ENCODE measurements at regions not wholly inside any gene's neighbourhood (a gene's known extent, or its start where the extent isn't known, plus 50 kb on each side); places are given as distances from the start of the nearest gene placed in this dataset.
A peak's percentile ranks its signal among the peaks of the same experiment; 100 is the strongest.

DNA sequence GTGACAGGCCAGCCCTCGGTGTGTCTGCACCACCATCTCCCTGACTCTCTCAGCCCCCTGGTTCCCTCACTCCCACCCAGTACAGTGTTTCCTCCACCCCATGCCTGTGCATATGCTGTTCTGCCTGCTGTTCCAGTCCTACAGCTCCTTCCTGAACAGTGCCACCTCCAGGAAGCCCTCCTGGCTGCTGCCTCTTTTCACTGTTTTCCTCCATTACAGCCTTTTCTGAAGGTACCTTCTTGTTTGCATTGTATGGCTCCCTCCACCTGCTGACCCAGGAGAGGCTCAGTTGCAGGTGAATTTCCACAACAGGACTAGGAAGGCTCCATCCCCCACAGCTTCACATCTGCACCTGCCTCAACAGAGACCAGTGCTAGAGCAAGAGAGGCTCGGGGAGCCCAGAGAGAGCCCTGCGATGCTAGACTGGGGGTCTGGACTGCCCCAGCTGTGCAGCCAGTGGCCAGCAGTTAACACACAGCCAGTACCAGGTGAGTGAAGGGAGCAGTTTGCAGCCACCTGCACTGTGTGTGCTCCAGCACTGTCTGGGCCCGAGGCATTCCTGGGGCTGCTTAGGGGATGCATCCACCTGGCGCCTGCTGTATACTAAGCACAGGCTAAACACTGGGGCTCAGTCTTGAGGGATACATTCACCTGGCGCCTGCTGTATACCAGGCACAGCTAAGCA lies 92.0 kb downstream of the ADRA2C start:
- Histone ChIP-seq H3K4me1 (ENCODE audit: control insufficient read depth, insufficient read depth, low read length) (no peaks in the 10 kb centered on the region), H3K9me3 (replicated peaks; ENCODE audit: control insufficient read depth, insufficient read depth, low read length) (no peaks in the 10 kb centered on the region), H3K27ac (ENCODE audit: control insufficient read depth, insufficient read depth) (no peak overlapping the region), H3K4me2 (ENCODE audit: control insufficient read depth, insufficient read depth) (no peak overlapping the region), H4K20me1 (ENCODE audit: control insufficient read depth, insufficient read depth) (no peaks in the 10 kb centered on the region), H3K36me3 (ENCODE audit: control insufficient read depth in 2 of 2, insufficient read depth in 2 of 2, low read length in 1 of 2) (no peaks in the 10 kb centered on the region), H2AFZ (ENCODE audit: control insufficient read depth, low read depth, low read length) (no peak overlapping the region), H3K9ac (ENCODE audit: control insufficient read depth, insufficient read depth, low read length) (no peak overlapping the region), H3K27me3 (replicated peaks in 1 of 2; ENCODE audit: control insufficient read depth in 2 of 2, insufficient read depth in 2 of 2, low read length in 1 of 2) (no peaks in the 10 kb centered on the region; a peak in 2 of 4 replicates), H3K4me3 (no peak overlapping the region), H3K79me2 (ENCODE audit: control insufficient read depth, insufficient read depth, low read length) (no peaks in the 10 kb centered on the region)
- no peak for TF ChIP-seq ZNF217 (IDR thresholded peaks at IDR 0.05)
- no peak for TF ChIP-seq LARP7 (IDR thresholded peaks at IDR 0.05)
- TF ChIP-seq NR2C1 (IDR thresholded peaks at IDR 0.05): no peak
- no peak for TF ChIP-seq NR2C2 (IDR thresholded peaks at IDR 0.05; ENCODE audit: borderline replicate concordance, control insufficient read depth, insufficient read length, low read depth)
- ChIA-PET POLR2A (no interaction called here), SMC1A (ENCODE audit: uncharacterized antibody, unreplicated experiment) (no interaction called here), RAD21 (ENCODE audit: unreplicated experiment) (no interaction called here), CTCF (no interaction called here)
- BruUV-seq (replicated peaks): no TSS peak
- DNase-seq (ENCODE audit: low read depth, low spot score) (no peak), FAIRE-seq (no peak), ATAC-seq (peak; percentile 34)
- intact Hi-C loops (cut with micrococcal nuclease; ENCODE audit: unreplicated experiment): no loop called here
- in situ Hi-C loops (cut with MboI): no loop called here
- WGBS (ENCODE audit: insufficient coverage, insufficient replicate concordance, low lambda C conversion rate, missing lambda C conversion rate): 35% methylated on average over 6 of the region's 6 CpGs

DNA sequence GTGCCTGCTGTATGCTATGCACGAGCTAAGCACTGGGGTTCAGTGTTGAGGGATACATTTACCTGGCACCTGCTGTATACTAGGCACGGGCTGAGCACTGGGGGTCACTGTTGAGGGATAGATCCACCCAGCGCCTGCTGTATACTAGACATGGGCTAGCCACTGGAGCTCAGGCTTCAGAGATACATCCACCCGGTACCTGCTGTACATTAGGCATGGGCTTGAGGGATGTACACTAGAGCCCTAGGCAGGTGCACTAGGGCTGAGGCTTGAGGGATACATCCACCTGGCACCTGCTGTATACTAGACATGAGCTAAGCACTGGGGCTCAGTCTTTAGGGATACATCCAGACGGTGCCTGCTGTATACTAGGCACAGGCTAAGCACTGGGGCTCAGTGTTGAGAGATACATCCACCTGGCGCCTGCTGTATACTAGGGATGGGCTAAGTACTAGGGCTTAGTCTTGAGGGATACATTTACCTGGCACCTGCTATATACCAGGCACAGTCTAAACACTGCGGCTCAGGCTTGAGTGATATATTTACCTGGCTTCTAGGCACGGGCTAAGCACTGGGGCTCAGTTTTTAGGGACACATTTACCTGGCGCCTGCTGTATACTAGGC lies 92.7 kb downstream of the ADRA2C start:
- ChIA-PET POLR2A (no interaction called here), CTCF (no interaction called here), RAD21 (ENCODE audit: unreplicated experiment) (no interaction called here), SMC1A (ENCODE audit: uncharacterized antibody, unreplicated experiment) (no interaction called here)
- no peak overlapping the region for H3K4me2 ChIP-seq (ENCODE audit: control insufficient read depth, insufficient read depth)
- no peaks in the 10 kb centered on the region; a peak in 2 of 4 replicates for H3K27me3 ChIP-seq (replicated peaks in 1 of 2; ENCODE audit: control insufficient read depth in 2 of 2, insufficient read depth in 2 of 2, low read length in 1 of 2)
- intact Hi-C loops (cut with micrococcal nuclease; ENCODE audit: unreplicated experiment): no loop called here
- ATAC-seq (no peak), FAIRE-seq (no peak), DNase-seq (ENCODE audit: low read depth, low spot score) (no peak)
- H3K79me2 ChIP-seq (ENCODE audit: control insufficient read depth, insufficient read depth, low read length): no peaks in the 10 kb centered on the region
- no peaks in the 10 kb centered on the region for H3K36me3 ChIP-seq (ENCODE audit: control insufficient read depth in 2 of 2, insufficient read depth in 2 of 2, low read length in 1 of 2)
- WGBS (ENCODE audit: insufficient coverage, insufficient replicate concordance, low lambda C conversion rate, missing lambda C conversion rate): 36% methylated on average over 9 of the region's 9 CpGs
- H2AFZ ChIP-seq (ENCODE audit: control insufficient read depth, low read depth, low read length): no peak overlapping the region
- no peak overlapping the region for H3K27ac ChIP-seq (ENCODE audit: control insufficient read depth, insufficient read depth)
- no peaks in the 10 kb centered on the region for H3K4me1 ChIP-seq (ENCODE audit: control insufficient read depth, insufficient read depth, low read length)
- in situ Hi-C loops (cut with MboI): no loop called here
- no peaks in the 10 kb centered on the region for H3K9me3 ChIP-seq (replicated peaks; ENCODE audit: control insufficient read depth, insufficient read depth, low read length)
- H3K4me3 ChIP-seq: no peak overlapping the region
- BruUV-seq (replicated peaks): no TSS peak
- no peaks in the 10 kb centered on the region for H4K20me1 ChIP-seq (ENCODE audit: control insufficient read depth, insufficient read depth)
- H3K9ac ChIP-seq (ENCODE audit: control insufficient read depth, insufficient read depth, low read length): no peak overlapping the region
- TF ChIP-seq WRNIP1 (IDR thresholded peaks at IDR 0.05; ENCODE audit: borderline replicate concordance, low read depth, low read length) (no peak), MYC (IDR thresholded peaks at IDR 0.05; ENCODE audit: insufficient read depth, insufficient read length, insufficient replicate concordance, low read length, severe bottlenecking) (no peak), KDM1A (IDR thresholded peaks at IDR 0.05; ENCODE audit: borderline replicate concordance) (no peak), ASH2L (IDR thresholded peaks at IDR 0.05; ENCODE audit: borderline replicate concordance, low read depth) (no peak), ZNF207 (IDR thresholded peaks at IDR 0.05; ENCODE audit: borderline replicate concordance) (no peak), ZNF274 (IDR thresholded peaks at IDR 0.05; ENCODE audit: insufficient read depth, insufficient read length) (no peak), TAF1 (IDR thresholded peaks at IDR 0.05; ENCODE audit: borderline replicate concordance, low read depth, low read length) (no peak), RAD51 (IDR thresholded peaks at IDR 0.05) (no peak)
- TF ChIP-seq, protein P1, sequence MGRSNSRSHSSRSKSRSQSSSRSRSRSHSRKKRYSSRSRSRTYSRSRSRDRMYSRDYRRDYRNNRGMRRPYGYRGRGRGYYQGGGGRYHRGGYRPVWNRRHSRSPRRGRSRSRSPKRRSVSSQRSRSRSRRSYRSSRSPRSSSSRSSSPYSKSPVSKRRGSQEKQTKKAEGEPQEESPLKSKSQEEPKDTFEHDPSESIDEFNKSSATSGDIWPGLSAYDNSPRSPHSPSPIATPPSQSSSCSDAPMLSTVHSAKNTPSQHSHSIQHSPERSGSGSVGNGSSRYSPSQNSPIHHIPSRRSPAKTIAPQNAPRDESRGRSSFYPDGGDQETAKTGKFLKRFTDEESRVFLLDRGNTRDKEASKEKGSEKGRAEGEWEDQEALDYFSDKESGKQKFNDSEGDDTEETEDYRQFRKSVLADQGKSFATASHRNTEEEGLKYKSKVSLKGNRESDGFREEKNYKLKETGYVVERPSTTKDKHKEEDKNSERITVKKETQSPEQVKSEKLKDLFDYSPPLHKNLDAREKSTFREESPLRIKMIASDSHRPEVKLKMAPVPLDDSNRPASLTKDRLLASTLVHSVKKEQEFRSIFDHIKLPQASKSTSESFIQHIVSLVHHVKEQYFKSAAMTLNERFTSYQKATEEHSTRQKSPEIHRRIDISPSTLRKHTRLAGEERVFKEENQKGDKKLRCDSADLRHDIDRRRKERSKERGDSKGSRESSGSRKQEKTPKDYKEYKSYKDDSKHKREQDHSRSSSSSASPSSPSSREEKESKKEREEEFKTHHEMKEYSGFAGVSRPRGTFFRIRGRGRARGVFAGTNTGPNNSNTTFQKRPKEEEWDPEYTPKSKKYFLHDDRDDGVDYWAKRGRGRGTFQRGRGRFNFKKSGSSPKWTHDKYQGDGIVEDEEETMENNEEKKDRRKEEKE (IDR thresholded peaks at IDR 0.05): no peak
- TF ChIP-seq, protein P2, sequence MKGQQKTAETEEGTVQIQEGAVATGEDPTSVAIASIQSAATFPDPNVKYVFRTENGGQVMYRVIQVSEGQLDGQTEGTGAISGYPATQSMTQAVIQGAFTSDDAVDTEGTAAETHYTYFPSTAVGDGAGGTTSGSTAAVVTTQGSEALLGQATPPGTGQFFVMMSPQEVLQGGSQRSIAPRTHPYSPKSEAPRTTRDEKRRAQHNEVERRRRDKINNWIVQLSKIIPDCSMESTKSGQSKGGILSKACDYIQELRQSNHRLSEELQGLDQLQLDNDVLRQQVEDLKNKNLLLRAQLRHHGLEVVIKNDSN (IDR thresholded peaks at IDR 0.05; ENCODE audit: borderline replicate concordance, extremely low read length, insufficient read depth, low read depth, low read length): no peak

All from GM12878 (cell line).